HG03460 (cell line): ENCODE measurements at regions not wholly inside any gene's neighbourhood (a gene's known extent, or its start where the extent isn't known, plus 50 kb on each side); places are given as distances from the start of the nearest gene placed in this dataset.
"Not testable (repeated sequence)": the region's sequence is repeated elsewhere in the genome, so short reads cannot be mapped to it uniquely, and the experiment has no call there.

Source experiments
- ATAC-seq: cut with Tn5 transposase; IDR thresholded peaks from one replicate; pipeline ENCODE4 v1.9.1; 2021; ENCODE audit not compliant: unreplicated experiment

- ATAC-seq = no peak
Observed at GRCh38 chr6:121544691-121545090, 109.2 kb downstream of the GJA1 start.

- ATAC-seq = no peak
Observed at GRCh38 chr6:121548131-121548530, 112.7 kb downstream of the GJA1 start.

GRCh38 chr6:121549736-121550135, 114.3 kb downstream of the GJA1 start:
- ATAC-seq = no peak

GRCh38 chr6:121550491-121551010, 115.1 kb downstream of the GJA1 start:
- no peak for ATAC-seq

GRCh38 chr6:121555201-121555600, 119.8 kb downstream of the GJA1 start:
- ATAC-seq = no peak

GRCh38 chr6:121556149-121556548, 120.7 kb downstream of the GJA1 start:
- not testable (repeated sequence) for ATAC-seq

GRCh38 chr6:121557146-121557940, 121.9 kb downstream of the GJA1 start:
- no peak for ATAC-seq

GRCh38 chr6:121559611-121560269, 124.3 kb downstream of the GJA1 start:
- ATAC-seq = no peak

GRCh38 chr6:121560476-121560875, 125.0 kb downstream of the GJA1 start:
- no peak for ATAC-seq

GRCh38 chr6:121563286-121563685, 127.8 kb downstream of the GJA1 start:
- no peak for ATAC-seq

GRCh38 chr6:121564529-121564928, 129.1 kb downstream of the GJA1 start:
- not testable (repeated sequence) for ATAC-seq

- ATAC-seq = no peak
Observed at GRCh38 chr6:121571455-121571854, 136.0 kb downstream of the GJA1 start.

GRCh38 chr6:121573481-121573880, 138.0 kb downstream of the GJA1 start:
- no peak for ATAC-seq

- ATAC-seq = no peak
Observed at GRCh38 chr6:121578216-121578615, 142.8 kb downstream of the GJA1 start.

GRCh38 chr6:121579478-121579877, 144.0 kb downstream of the GJA1 start:
- no peak for ATAC-seq

GRCh38 chr6:121581327-121581726, 145.9 kb downstream of the GJA1 start:
- ATAC-seq = no peak

GRCh38 chr6:121582262-121582661, 146.8 kb downstream of the GJA1 start:
- no peak for ATAC-seq

GRCh38 chr6:121584586-121585369, 149.3 kb downstream of the GJA1 start:
- no peak for ATAC-seq

GRCh38 chr6:121590438-121590837, 155.0 kb downstream of the GJA1 start:
- ATAC-seq = no peak

GRCh38 chr6:121590916-121591315, 155.5 kb downstream of the GJA1 start:
- no peak for ATAC-seq

GRCh38 chr6:121592261-121592935, 157.0 kb downstream of the GJA1 start:
- no peak for ATAC-seq
